NCI-H774 (cell line): ENCODE measurements at regions not wholly inside any gene's neighbourhood (a gene's known extent, or its start where the extent isn't known, plus 50 kb on each side); places are given as distances from the start of the nearest gene placed in this dataset.

Experiments used
- DNase-seq: peaks from one replicate; lab custom pipeline; 2025; lab: John Stamatoyannopoulos, UW

GRCh38 chr5:34505731-34506130 lies 150.4 kb upstream of the RAI14 start:
- DNase-seq: no peak

GRCh38 chr5:34507933-34508332 lies 148.2 kb upstream of the RAI14 start:
- DNase-seq: no peak

GRCh38 chr5:34509392-34509791 lies 146.7 kb upstream of the RAI14 start:
- DNase-seq: no peak

GRCh38 chr5:34510002-34510401 lies 146.1 kb upstream of the RAI14 start:
- no peak for DNase-seq

- no peak for DNase-seq
These were observed 145.1 kb upstream of the RAI14 start for GRCh38 chr5:34511063-34511462.

GRCh38 chr5:34511481-34511880 lies 144.6 kb upstream of the RAI14 start:
- DNase-seq: no peak

- no peak for DNase-seq
These were observed 144.2 kb upstream of the RAI14 start for GRCh38 chr5:34511915-34512314.

- no peak for DNase-seq
These were observed 140.0 kb upstream of the RAI14 start for GRCh38 chr5:34516166-34516565.

GRCh38 chr5:34516686-34517085 lies 139.4 kb upstream of the RAI14 start:
- no peak for DNase-seq

GRCh38 chr5:34517249-34517648 lies 138.9 kb upstream of the RAI14 start:
- DNase-seq: no peak

GRCh38 chr5:34519489-34520220 lies 136.5 kb upstream of the RAI14 start:
- DNase-seq: no peak

- no peak for DNase-seq
These were observed 134.4 kb upstream of the RAI14 start for GRCh38 chr5:34521628-34522290.

- peak; percentile 74 for DNase-seq
These were observed 133.3 kb upstream of the RAI14 start for GRCh38 chr5:34522599-34523386.

- DNase-seq: no peak
These were observed 132.8 kb upstream of the RAI14 start for GRCh38 chr5:34523387-34523726.

GRCh38 chr5:34524123-34524522 lies 132.0 kb upstream of the RAI14 start:
- no peak for DNase-seq

- DNase-seq: no peak
These were observed 130.4 kb upstream of the RAI14 start for GRCh38 chr5:34525761-34526160.

GRCh38 chr5:34526682-34527305 lies 129.3 kb upstream of the RAI14 start:
- DNase-seq: no peak

GRCh38 chr5:34529581-34530331 lies 126.4 kb upstream of the RAI14 start:
- DNase-seq: no peak

GRCh38 chr5:34530637-34531036 lies 125.5 kb upstream of the RAI14 start:
- DNase-seq: no peak

GRCh38 chr5:34531751-34532360 lies 124.3 kb upstream of the RAI14 start:
- DNase-seq: no peak
